NCI-H2107 (cell line): ENCODE measurements at regions not wholly inside any gene's neighbourhood (a gene's known extent, or its start where the extent isn't known, plus 50 kb on each side); places are given as distances from the start of the nearest gene placed in this dataset.

Source experiments
- DNase-seq: peaks from one replicate; lab custom pipeline; 2025; lab: John Stamatoyannopoulos, UW

DNA sequence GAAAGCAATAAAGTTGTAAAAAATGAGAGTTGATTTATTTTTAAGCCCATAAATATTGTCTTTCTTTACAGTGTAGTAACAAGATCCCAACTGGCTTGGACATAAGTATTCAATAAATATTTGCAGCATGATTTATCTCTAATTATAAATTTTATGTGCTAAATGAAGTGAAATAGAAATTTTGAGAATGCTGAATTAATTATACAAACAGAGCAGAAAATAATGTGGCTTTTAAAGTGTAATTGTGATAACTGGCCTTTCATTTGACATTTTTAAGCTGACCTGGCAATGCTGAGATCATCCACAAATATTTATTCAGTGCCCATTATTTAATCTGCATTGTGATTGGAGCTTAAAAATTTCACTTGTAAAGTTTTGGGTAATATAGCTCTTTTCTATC is 201.6 kb upstream of the NAV3 start:
- no peak for DNase-seq

DNA sequence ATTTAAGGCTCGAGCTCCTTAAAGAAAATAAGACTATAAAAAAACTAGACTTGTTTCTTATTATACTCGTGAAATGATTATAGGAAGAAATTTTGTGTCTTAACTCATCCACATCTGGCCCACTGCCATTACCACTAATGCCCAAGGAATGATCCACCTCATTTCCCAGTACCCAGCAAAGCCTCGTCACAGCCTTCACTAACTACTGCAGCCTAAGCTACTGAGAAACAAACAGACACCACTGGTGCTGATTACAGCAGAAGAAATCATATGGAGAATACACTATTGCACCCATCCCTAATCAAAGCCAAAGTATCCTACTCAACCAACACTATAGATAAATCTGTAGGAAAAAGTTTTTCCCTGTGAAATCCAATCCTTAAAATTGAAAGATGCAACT is 205.3 kb upstream of the NAV3 start:
- DNase-seq = no peak

DNA sequence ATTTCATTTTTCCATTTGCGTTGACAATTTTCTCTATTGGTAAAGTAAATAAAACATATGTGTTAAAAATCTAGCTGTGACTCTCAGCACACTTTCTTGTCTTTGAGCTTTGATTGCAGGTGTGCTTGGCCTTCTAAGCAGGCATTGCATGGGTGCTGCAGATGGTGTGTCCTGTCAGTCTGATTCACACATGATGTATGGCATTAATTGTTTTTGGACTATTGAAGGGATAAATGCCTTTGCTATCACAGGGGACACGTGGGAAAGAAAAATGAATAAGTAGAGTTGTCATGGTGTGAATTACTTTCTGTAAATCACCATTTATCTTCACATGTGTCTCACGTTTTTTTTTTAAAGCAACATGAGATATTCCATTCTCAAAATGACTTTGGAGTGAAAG is 211.3 kb upstream of the NAV3 start:
- DNase-seq = no peak

- DNase-seq = no peak
Observed at GRCh38 chr12:77617818-77618217, 212.9 kb upstream of the NAV3 start.

GRCh38 chr12:77615332-77615731 is 215.4 kb upstream of the NAV3 start:
- DNase-seq = no peak

GRCh38 chr12:77613411-77613810 is 217.3 kb upstream of the NAV3 start:
- DNase-seq = no peak

DNA sequence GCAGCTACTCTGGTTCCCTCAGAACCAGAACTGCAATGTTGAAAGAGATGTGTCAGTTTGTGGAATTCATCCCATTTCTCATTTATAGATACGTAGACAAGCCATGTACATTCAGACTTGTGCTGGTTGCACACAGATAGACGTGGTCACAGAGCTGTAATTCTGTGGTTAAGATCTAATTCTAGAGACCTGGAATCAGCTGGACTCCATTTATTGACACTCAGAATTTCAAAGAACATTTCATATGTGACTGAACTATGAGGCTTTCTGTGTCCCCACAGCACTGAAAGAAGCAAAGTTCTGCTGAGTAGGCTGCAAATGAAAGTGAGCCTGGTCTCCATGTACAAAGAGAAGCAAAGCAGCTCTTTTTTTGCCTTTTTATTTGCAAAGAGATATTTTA is 220.2 kb upstream of the NAV3 start:
- no peak for DNase-seq

- DNase-seq = no peak
Observed at GRCh38 chr12:77609016-77609415, 221.7 kb upstream of the NAV3 start.

DNA sequence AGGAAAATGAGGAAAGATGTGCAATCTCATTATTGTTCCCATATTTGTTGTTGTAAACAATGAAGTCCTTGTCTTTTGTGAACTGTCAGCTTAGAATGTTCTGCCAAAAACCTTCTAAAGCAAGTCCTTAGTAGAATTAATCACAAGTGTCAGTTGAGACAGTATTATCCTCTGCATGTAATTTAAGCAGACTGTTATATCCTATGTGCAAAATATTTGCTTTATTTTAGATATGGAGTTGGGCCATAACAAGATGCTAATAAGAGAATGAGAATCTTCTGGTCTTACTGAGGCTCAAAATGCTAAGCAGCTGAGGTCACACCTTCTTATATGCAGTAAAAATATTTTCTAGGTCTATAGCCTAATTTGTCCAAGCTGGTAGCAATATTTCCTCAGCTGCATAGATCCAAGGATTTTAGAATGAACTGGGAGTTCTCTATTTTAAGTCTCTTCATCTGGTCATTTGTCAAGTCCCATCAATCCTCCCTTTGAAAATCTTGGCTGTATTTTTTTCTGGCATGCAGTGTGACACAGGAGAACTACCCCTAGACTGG is 222.3 kb upstream of the NAV3 start:
- no peak for DNase-seq

DNA sequence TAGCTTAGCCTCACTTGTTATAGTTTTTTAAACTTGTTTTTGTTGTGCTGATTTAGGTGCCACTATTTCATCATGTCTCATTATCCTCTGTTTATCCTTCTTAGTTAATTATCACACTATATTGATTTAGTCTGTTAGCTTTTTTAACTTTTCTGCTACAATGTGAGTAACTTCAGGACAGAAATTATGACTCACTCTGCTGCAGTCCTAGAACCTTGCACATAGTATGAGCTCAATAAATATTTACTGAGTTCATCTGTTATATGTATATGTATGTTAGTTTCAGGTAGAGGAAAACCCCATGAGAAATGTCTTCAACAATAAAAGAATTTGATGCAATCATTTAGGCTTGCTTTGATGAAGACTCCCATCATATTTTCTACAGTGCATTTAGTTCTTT is 224.3 kb upstream of the NAV3 start:
- no peak for DNase-seq

DNA sequence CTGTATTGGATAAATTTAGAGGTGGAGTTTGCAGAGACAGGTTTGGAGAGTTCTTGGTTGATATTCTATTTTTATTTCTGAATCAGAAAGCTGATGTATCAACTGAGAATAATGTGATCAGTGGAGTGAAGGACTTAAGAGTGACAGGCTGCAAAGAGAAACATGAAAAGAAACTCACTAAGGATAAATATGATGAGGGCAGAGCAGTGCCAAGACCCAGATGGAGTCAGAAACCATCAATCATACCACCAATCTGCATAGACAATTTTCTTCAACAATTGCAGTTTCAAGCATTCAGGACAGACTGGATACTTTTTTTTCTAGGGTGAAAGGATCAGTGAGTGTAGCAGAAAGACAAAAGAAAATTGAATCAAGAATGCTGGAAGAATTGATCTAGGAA is 226.7 kb upstream of the NAV3 start:
- DNase-seq = no peak

- no peak for DNase-seq
Observed at GRCh38 chr12:77601069-77601468, 229.6 kb upstream of the NAV3 start.

DNA sequence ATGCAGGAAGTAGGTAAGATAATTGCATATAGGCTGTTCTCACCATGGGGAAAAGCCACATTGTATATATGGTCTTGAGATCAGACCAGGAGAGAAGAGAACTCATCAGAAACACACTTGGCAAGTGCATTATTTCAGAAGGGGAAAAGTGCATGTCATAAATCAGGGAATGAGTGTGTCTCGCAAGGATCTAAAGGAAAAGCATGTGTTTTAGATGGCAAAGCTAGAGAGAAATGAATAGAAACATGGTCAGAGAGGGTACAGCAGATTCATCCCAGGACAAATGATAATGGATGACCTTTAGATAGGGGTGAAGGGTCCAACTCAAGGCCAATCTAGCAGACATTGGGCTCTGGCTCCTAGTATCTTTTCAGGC is 230.2 kb upstream of the NAV3 start:
- DNase-seq = no peak

GRCh38 chr12:77599782-77600467 is 230.8 kb upstream of the NAV3 start:
- no peak for DNase-seq

DNA sequence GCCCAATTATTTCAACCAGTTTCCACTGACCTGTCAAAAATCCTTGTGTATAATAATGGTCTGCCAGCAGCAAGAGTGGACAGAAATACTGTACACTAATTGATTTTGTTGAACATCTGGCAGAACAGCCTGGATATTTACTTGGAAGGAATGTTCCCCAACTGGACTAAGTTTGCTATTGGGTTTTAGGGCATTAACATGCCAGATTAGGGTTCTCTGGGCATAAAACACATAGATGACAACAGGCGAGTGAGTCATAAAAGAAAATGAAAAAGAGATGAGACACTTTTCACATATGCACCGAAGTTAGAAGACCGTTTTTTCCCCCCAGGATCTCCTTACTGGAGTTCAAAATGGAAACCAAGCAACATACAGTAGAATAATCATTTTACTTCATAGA is 236.3 kb upstream of the NAV3 start:
- no peak for DNase-seq

DNA sequence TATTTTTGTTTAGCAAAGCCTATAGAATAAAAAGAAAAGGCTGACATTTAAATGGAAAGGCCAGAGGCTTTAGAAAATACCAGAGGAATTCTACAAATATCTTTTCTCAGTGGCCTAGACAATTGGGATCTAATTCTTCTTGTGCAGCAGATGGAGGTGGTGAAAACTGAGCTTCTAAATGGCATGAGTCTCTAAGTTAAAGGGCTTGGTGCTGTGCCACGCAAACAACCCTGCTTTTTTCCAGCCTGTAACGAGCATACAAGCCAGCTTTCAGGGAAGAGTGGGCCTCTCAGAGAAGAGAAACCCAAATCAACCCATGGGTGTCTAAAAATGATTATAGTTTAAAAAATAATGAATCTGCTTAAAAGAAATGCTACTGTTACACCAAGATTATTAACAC is 237.9 kb upstream of the NAV3 start:
- no peak for DNase-seq

DNA sequence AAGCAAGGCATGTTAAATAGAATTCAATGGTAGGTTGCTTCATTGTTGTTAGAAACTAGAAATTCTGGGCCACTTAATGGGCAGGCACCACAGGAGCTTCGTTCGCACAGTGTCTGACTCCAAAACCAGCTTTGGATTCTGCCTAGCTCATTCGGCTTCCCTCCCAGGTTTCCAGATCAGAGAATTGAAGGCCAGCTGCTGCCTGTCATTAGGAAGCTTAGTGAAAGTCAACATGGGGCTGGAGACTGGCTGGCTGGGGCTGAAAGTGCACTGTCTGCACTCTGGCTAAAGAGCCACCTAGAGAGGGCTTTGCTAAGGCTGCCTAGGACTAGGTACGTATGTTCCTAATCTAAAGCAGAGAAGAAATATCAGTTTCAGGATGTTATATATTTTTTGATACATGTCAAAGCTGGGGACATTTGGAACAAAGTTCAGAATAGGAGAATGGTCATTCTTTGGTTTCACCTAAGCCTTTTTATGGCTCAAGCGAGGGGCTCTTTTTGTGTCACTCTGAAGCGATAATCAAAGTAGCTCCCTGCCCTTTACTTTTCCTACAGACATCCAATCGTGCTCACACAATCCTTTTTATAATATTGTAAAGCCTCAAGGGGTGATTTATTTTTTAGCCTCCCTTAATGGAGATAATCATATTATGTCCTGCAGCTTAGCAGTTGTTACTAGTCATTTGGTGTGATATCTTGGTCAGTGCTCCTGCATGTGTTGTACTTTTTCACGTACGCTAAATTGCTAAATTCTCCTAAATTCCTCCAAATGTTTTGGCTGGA is 238.5 kb upstream of the NAV3 start:
- DNase-seq = no peak

DNA sequence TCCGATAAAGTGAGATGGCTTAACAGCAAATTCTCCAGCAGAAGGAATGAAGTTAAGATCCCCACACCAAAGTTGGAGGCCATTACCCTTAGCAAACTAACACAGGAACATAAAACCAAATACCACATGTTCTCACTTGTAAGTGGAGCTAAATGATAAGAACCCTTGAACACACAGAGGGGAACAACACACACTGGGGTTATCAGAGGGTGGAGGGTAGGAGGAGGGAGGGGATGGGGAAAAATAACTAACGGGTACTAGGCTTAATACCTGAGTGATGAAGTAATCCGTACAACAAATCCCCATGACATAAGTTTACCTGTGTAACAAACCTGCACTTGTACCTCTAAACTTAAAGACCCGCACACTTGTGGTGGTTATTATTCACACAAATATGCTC is 240.4 kb upstream of the NAV3 start:
- no peak for DNase-seq

- DNase-seq = no peak
Observed at GRCh38 chr12:77584860-77585259, 245.8 kb upstream of the NAV3 start.

GRCh38 chr12:77578466-77579220 is 252.1 kb upstream of the NAV3 start:
- no peak for DNase-seq

DNA sequence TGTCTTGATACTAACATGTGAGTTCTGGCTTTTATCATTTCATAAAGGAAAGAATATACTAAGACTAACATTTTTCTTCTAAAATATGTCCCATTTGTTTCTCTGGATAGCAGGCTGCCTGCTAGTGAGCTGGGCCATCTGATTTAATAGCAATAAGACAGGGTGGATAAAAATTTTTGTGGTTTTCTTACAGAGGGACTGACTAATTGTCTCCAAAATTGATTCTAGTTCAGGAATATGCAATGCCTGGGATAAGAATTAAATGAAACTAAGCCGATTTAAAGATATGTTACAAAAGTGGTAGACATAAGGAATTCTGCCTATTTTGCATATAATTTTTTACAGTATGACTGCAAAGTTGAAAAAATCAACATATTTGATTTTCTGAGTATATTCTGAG is 252.9 kb upstream of the NAV3 start:
- no peak for DNase-seq

GRCh38 chr12:77575376-77575919 is 255.2 kb upstream of the NAV3 start:
- no peak for DNase-seq

GRCh38 chr12:77572371-77572770 is 258.3 kb upstream of the NAV3 start:
- DNase-seq = no peak
